RCC 7860 (cell line): ENCODE measurements at regions not wholly inside any gene's neighbourhood (a gene's known extent, or its start where the extent isn't known, plus 50 kb on each side); places are given as distances from the start of the nearest gene placed in this dataset.

Experiments used
- DNase-seq: peaks from one replicate; pipeline ENCODE4 v3.0.0-alpha.2; 2015; ENCODE audit warnings: low spot score
- FAIRE-seq: peaks from 2 replicates; lab custom pipeline; 2012; peaks lifted over from hg19 to GRCh38; lab: Jason Lieb, UNC

DNA sequence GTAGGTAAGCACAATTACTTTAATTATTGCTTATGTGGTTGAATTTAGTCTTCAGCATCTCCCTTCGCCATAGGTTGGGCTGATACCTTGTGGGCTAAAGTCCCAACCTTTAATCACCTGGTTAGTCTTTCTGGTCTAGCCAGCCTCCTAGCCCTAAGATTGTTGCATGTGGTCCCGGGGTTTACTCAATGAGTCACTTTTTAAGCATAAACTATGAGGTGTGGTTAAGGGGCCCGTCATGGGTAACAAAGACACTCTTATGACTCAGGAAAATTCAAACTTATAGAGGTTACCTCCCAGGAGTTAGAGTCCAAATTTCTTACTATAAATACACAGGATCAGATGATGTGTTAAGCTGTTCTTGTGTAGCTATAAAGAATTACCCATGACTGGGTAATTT, 841.6 kb downstream of the TRIB2 start:
- DNase-seq (peak; percentile 79), FAIRE-seq (peak; percentile 90)

DNA sequence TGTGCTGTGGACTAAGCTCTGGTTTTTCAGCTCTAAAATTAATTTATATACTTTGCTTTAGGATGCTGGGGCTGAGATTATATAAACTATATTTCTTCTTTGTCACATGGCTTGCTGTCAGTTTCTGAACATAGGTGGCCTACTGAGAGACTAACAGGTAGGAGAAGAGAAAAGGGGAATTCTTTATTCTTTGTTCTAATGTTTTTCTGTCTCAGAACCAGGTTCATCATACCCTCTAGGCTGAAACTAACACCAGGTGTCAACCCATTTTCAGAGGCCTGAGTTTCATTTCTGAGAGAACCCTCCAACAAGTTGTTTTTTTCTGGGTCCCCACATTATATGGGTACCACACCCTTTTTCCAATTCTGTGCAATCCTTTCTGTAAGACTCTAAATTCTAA, 843.6 kb downstream of the TRIB2 start:
- FAIRE-seq: no peak
- DNase-seq: no peak

DNA sequence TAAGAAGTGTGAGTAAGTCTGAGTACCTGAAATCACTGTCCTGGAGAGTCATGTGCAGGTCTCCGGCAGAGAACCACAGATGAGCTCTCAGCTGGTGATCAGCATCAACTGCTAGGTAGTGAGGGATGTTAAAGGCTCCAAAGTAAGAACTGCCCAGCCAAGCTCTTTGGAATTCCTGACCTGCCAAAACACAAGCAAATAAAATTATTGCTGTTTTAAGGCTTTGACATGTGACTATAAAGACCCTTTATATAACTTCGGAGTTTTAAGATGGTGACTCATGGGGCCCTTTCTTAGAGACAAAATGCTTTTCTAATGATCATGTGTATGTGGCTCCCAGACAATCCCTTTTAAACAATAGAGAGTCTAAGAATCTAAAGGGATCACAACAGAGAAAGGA, 855.7 kb downstream of the TRIB2 start:
- DNase-seq (no peak), FAIRE-seq (no peak)

GRCh38 chr2:13574831-13575230, 858.1 kb downstream of the TRIB2 start:
- no peak for DNase-seq
- no peak for FAIRE-seq

DNA sequence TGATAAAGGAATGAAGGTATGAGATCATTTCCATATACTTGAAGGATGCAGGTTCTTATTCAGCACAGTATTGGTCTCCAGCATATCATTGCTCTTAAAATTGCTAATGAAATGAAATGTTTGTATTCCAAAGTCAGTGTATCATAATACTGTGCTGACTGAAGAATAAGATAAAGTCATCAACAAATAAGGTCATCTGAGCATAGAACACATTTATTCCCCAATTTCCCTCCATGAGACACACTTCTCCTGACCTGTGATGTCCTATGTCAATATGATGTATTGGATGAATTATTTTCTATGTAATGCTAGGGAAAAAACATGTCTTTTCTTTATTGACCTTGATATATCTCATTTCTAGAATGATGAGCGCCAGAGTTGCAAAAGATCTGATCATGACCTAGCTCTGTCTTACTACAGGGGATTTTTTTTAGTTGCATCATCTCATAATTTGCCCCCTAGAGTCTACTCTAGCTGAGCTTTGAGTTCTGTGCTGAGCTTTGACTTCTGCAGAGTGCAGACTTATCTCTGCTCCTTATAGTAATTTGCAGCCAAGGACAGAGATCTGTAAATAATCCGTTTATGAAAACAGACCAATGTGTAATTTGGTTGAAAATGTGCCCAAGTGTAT, 859.8 kb downstream of the TRIB2 start:
- FAIRE-seq (no peak), DNase-seq (no peak)

GRCh38 chr2:13578547-13578946, 861.8 kb downstream of the TRIB2 start:
- FAIRE-seq (peak; percentile 57), DNase-seq (no peak)

- FAIRE-seq: no peak
- no peak for DNase-seq
Observed at GRCh38 chr2:13581471-13581870, 864.7 kb downstream of the TRIB2 start.

DNA sequence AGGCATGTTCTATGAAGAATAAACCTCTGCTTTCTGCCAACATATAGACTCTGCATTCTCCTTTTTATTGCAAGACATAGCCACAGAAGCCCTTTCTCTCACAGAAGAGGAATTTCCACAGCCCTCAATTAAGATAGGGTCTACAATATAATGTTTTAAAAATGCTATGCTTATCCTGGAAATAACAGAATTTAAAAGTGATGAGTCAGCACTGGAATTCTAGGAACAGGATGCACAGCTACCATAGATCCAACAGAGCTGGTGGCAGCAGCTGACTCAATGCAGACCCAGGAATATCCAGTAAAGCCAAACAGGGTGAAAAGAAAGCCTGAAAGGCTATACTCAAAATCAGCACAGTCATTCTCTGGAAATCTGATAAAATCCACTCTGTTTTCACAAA, 866.9 kb downstream of the TRIB2 start:
- DNase-seq (no peak), FAIRE-seq (no peak)

DNA sequence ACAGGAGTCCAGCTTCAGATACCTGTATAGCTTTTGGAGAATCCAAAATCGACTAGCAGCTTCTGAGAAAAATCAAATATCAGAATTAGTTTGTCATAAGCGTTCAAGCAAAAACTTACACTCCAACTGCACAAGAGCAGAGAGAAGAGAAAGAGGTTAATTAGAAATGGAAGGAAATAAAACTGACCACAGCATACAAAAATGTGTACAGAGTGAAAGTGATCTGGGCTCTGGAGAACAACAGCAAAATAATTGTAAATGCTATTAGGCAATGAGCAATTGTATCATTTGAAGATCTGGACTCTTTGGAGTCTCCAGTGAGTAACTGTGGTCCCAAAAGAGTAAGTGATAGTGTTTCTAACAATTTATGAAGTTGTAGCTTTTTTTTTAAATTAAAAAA, 867.3 kb downstream of the TRIB2 start:
- FAIRE-seq (no peak), DNase-seq (no peak)

DNA sequence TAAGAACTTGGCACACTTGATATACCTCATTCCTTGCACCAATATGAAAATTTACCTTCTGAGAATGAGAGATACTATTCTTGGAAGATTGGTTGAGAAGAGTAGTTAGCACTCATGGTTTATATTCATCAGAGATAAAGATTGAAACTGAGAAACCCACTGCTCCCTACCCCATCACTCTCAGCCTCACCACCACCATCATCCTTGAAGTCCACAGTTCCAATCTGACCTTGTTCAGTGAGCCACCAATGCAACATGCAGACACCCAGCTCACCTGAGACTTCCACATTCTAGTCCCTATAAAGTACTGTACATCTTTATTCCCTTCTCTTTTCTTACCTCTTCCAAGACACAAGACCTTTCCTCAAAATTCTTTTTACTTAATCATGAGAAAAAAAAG, 869.0 kb downstream of the TRIB2 start:
- FAIRE-seq (no peak), DNase-seq (no peak)

- FAIRE-seq: no peak
Observed at GRCh38 chr2:13596233-13596632, 879.5 kb downstream of the TRIB2 start.

DNA sequence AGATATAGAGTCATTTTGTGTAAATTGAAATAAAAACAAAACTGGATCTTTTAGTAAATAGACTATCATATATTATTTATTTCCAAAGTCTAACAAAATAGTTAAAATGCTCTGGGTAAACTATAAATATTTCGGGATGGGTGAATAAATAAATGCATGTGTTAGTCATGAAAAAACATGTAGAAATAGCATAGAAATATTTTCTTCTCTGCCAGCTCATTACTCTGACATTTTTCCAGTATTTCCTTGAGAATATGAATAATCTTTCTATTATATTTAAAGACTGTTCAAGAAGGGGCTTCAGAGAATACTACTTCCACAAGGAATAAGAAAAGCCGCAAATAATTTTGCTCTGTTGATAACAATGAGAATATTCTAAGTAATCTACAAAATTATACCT, 880.4 kb downstream of the TRIB2 start:
- no peak for FAIRE-seq

More at GRCh38 chr2:13596233-13596632, 879.5 kb downstream of the TRIB2 start:
- DNase-seq: no peak

GRCh38 chr2:13601506-13601905, 884.8 kb downstream of the TRIB2 start:
- DNase-seq: no peak
- no peak for FAIRE-seq

More for the DNA sequence above, 880.4 kb downstream of the TRIB2 start:
- DNase-seq: no peak

DNA sequence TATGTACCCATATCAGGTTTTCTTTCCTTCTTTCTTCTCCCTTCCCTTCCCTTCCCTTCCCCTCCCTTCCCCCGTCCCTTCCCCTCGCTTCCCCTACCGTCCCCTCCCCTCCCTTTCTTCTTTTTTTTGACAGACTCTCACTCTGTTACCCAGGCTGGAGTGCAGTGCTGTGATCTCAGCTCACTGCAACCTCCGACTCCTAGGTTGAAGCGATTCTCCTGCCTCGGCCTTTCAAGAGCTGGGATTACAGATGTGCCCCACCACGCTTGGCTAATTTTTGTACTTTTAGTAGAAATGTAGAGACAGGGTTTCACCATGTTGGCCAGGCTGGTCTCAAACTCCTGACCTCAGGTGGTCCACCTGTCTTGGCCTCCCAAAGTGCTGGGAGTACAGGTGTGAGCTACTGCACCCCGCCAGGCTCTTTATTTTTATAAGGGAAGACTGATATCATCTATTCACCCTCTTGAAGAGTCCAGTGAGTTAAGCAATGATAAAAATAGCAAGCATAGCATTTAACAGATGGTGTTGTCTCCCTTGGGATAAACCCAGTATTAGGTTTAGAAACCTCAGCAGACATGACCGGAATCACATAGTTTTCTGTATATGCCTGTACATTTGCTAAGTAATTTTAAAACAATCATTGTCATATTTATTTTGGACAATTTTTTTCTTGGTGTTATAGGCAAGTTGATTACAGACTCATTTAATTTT, 888.4 kb downstream of the TRIB2 start:
- no peak for FAIRE-seq
- DNase-seq: no peak

GRCh38 chr2:13607139-13607538, 890.4 kb downstream of the TRIB2 start:
- DNase-seq: no peak

GRCh38 chr2:13611939-13612338, 895.2 kb downstream of the TRIB2 start:
- FAIRE-seq: no peak
- no peak for DNase-seq

More at GRCh38 chr2:13607139-13607538, 890.4 kb downstream of the TRIB2 start:
- no peak for FAIRE-seq

DNA sequence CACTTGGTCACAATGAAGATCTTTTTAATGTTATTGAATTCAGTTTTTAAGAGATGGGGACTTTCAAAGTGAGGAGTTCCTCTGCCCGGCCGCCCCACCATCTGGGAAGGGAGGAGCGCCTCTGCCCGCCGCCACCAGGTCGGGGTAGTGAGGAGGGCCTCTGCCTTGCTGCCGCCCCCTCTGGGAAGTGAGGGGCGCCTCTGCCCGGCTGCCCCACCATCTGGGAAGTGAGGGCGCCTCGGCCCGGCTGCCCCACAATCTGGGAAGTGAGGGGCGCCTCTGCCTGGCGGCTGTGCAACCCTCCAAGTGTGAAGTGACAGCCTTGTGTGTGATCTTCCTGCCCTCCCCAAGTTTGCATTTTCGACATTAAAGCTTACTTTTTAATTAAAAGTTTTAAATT, 899.3 kb downstream of the TRIB2 start:
- DNase-seq: no peak
- no peak for FAIRE-seq

DNA sequence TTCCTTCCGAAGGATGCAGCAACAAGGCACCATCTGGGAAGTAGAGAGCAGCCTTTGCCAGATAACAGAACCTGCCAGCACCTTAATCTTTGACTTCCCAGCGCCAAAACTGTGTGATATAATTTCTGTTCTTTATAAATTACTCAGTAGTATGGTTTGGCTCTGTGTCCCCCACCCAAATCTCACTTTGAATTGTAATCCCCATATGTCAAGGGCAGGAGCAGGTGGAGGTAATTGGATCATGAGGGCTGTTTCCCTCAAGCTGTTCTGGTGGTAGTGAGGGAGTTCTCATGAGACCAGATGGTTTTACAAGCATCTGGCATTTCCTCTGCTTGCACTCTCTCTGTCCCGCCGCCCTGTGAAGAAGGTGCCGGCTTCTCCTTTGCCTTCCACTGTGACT, 899.9 kb downstream of the TRIB2 start:
- no peak for DNase-seq
- no peak for FAIRE-seq

- FAIRE-seq: no peak
- DNase-seq: no peak
Observed at GRCh38 chr2:13628122-13628521, 911.4 kb downstream of the TRIB2 start.

DNA sequence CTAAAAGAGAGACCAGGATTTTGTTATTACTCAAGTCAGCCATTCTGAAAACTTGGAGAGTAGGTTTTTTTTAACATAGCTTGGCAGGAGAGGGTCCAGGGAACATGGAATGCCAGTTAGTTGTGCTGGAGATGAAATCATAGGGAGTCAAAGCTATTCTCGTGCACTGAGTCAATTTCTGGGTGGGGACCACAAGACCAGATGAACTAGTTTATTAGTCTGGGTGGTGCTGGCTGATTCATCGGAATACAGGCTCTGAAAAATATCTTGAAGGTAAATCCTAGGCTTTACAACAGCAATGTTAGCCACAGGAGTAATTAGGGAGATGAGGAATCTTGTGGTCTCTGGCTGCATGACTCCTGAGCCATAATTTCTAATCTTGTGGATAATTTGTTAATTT, 921.4 kb downstream of the TRIB2 start:
- no peak for FAIRE-seq
- no peak for DNase-seq

- FAIRE-seq: no peak
Observed at GRCh38 chr2:13649918-13650317, 933.2 kb downstream of the TRIB2 start.

GRCh38 chr2:13650586-13651180, 933.9 kb downstream of the TRIB2 start:
- no peak for FAIRE-seq

More at GRCh38 chr2:13649918-13650317, 933.2 kb downstream of the TRIB2 start:
- DNase-seq: no peak

More at GRCh38 chr2:13650586-13651180, 933.9 kb downstream of the TRIB2 start:
- no peak for DNase-seq
